SH-SY5Y (cell line): ENCODE measurements at regions not wholly inside any gene's neighbourhood (a gene's known extent, or its start where the extent isn't known, plus 50 kb on each side); places are given as distances from the start of the nearest gene placed in this dataset.

Source experiments
- GATA2 ChIP-seq: IDR thresholded peaks from 2 replicates; pipeline ENCODE4 v1.6.1; 2011; ENCODE audit warnings: mild to moderate bottlenecking, low read depth, low read length
- GATA3 ChIP-seq: IDR thresholded peaks from 2 replicates; pipeline ENCODE4 v1.6.1; 2011; ENCODE audit warnings: low read depth, mild to moderate bottlenecking, low read length, moderate library complexity

GRCh38 chr12:97275728-97276590 is 186.6 kb upstream of the RMST start:
- no peak for TF ChIP-seq GATA3
- no peak for TF ChIP-seq GATA2
